Stimulated activated naive CD8-positive, alpha-beta T cell treated with anti-CD3 and anti-CD28 coated beads, Interleukin-15, Interleukin-2, amounts not matched to agents 100 ng/mL and 50 ng/mL, for 24 hours (primary cell): ENCODE measurements at regions not wholly inside any gene's neighbourhood (a gene's known extent, or its start where the extent isn't known, plus 50 kb on each side); places are given as distances from the start of the nearest gene placed in this dataset.

ENCODE experiments used
- H3K27ac Mint-ChIP-seq: one replicate; pipeline ENCODE4 v1.8.0; 2021; ENCODE audit warnings: mild to moderate bottlenecking, mixed read lengths
- H3K27me3 Mint-ChIP-seq: one replicate; pipeline ENCODE4 v1.8.0; 2021; ENCODE audit warnings: mixed read lengths
- H3K36me3 Mint-ChIP-seq: one replicate; pipeline ENCODE4 v1.8.0; 2021; ENCODE audit warnings: low read depth, mixed read lengths
- H3K4me1 Mint-ChIP-seq: one replicate; pipeline ENCODE4 v1.8.0; 2021; ENCODE audit warnings: low read depth, mixed read lengths
- H3K4me3 Mint-ChIP-seq: one replicate; pipeline ENCODE4 v1.8.0; 2021; ENCODE audit warnings: mild to moderate bottlenecking, mixed read lengths
- H3K9me3 Mint-ChIP-seq: one replicate; pipeline ENCODE4 v1.8.0; 2021; ENCODE audit warnings: mixed read lengths

DNA sequence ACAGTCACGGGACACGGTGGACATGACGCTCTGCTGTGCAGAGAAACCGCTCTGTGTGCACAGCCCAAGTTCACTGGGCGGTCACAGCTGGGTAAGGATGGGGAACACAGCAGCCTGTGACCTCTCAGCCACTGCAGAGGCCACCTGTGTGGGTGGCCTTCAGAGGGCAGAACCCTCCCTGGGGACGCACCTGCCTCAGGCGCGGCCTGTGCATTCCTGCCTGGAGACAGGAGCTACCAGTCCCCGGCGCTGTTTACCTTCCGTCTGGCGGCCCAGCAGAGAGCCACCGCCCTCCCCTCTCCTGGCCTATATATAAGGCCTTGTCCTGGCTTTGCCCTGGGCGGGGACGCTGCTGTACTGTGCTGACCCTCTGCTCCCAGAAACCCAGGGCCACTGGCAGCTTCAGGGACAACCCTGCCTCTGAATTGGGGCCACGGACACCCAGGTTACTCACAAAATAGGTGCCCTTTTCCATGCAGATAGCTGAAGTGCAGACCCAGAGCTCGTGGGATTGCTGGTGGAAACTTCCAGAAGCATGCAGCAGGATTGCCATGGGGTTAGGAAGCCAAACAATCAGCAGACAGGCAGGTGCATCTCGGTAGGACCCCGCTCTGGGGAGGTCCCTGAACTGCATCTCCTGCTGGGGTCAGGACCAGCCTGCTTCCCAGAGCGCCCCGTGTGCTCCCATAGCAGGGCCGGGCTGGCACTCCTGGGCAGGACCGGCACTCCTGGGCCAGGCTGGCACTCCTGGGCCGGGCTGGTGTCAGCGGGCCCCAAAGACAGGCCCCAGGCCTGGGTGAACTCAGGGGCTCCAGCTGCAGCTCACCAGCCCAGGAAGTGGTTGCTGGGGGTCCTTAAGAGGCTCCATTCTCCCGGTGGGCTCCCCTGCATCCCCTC is 83.6 kb downstream of the SIK1 start:
- Mint-ChIP-seq H3K27me3 (no peaks in the 10 kb centered on the region), H3K27ac (no peak overlapping the region), H3K4me3 (no peak overlapping the region), H3K9me3 (no peaks in the 10 kb centered on the region), H3K4me1 (peaks cover 8% of the 10 kb centered on the region), H3K36me3 (no peaks in the 10 kb centered on the region)

- H3K36me3 Mint-ChIP-seq = no peaks in the 10 kb centered on the region
- H3K4me3 Mint-ChIP-seq = no peak overlapping the region
- peaks cover 12% of the 10 kb centered on the region for H3K4me1 Mint-ChIP-seq
- H3K27ac Mint-ChIP-seq = no peak overlapping the region
- H3K27me3 Mint-ChIP-seq = no peaks in the 10 kb centered on the region
- no peaks in the 10 kb centered on the region for H3K9me3 Mint-ChIP-seq
Observed at GRCh38 chr21:43342301-43342881, 84.5 kb downstream of the SIK1 start.

GRCh38 chr21:43341378-43342161 is 85.4 kb downstream of the SIK1 start:
- Mint-ChIP-seq H3K27ac (no peak overlapping the region), H3K27me3 (no peaks in the 10 kb centered on the region), H3K9me3 (no peaks in the 10 kb centered on the region), H3K4me1 (peaks cover 15% of the 10 kb centered on the region), H3K36me3 (no peaks in the 10 kb centered on the region), H3K4me3 (no peak overlapping the region)

- no peak overlapping the region for H3K27ac Mint-ChIP-seq
- no peaks in the 10 kb centered on the region for H3K27me3 Mint-ChIP-seq
- H3K4me3 Mint-ChIP-seq = no peak overlapping the region
- peaks cover 9% of the 10 kb centered on the region for H3K4me1 Mint-ChIP-seq
- H3K9me3 Mint-ChIP-seq = no peaks in the 10 kb centered on the region
- H3K36me3 Mint-ChIP-seq = no peaks in the 10 kb centered on the region
Observed at GRCh38 chr21:43340491-43341377, 86.2 kb downstream of the SIK1 start.

- H3K27me3 Mint-ChIP-seq = no peaks in the 10 kb centered on the region
- H3K36me3 Mint-ChIP-seq = no peaks in the 10 kb centered on the region
- H3K4me1 Mint-ChIP-seq = peaks cover 7% of the 10 kb centered on the region
- H3K9me3 Mint-ChIP-seq = no peaks in the 10 kb centered on the region
- no peak overlapping the region for H3K27ac Mint-ChIP-seq
- no peak overlapping the region for H3K4me3 Mint-ChIP-seq
Observed at GRCh38 chr21:43339668-43340067, 87.3 kb downstream of the SIK1 start.

DNA sequence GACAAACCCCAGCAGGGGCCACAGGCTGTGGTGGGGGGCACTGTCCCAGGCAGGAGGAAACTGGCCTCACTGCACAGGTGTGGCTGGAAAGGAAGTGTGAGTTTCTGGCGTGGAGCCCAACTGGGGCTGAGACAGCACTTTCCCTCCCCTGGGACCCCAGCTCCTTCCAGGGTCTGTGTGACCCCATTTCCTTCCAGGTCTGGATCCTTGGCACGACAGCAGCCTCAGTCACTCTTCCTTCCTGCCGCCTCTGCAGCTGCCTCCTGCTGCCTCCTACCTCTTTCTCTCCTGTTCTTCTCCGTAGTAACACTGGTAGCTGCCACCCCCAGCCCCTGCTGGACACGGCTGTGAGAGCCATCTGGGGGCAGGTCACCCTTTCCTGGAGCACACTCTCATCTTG is 88.0 kb downstream of the SIK1 start:
- no peaks in the 10 kb centered on the region for H3K9me3 Mint-ChIP-seq
- H3K27ac Mint-ChIP-seq = no peak overlapping the region
- H3K27me3 Mint-ChIP-seq = no peaks in the 10 kb centered on the region
- no peaks in the 10 kb centered on the region for H3K36me3 Mint-ChIP-seq
- H3K4me1 Mint-ChIP-seq = peaks cover 7% of the 10 kb centered on the region
- H3K4me3 Mint-ChIP-seq = no peak overlapping the region

GRCh38 chr21:43337901-43338655 is 88.9 kb downstream of the SIK1 start:
- Mint-ChIP-seq H3K27me3 (no peaks in the 10 kb centered on the region), H3K9me3 (no peaks in the 10 kb centered on the region), H3K4me1 (peaks cover 7% of the 10 kb centered on the region), H3K27ac (peak overlapping the region; percentile 8), H3K4me3 (no peak overlapping the region), H3K36me3 (no peaks in the 10 kb centered on the region)

- Mint-ChIP-seq H3K36me3 (no peaks in the 10 kb centered on the region), H3K27me3 (peaks cover 2% of the 10 kb centered on the region), H3K4me1 (peaks cover 7% of the 10 kb centered on the region), H3K9me3 (no peaks in the 10 kb centered on the region), H3K4me3 (no peak overlapping the region), H3K27ac (no peak overlapping the region)
Observed at GRCh38 chr21:43335119-43335518, 91.8 kb downstream of the SIK1 start.

DNA sequence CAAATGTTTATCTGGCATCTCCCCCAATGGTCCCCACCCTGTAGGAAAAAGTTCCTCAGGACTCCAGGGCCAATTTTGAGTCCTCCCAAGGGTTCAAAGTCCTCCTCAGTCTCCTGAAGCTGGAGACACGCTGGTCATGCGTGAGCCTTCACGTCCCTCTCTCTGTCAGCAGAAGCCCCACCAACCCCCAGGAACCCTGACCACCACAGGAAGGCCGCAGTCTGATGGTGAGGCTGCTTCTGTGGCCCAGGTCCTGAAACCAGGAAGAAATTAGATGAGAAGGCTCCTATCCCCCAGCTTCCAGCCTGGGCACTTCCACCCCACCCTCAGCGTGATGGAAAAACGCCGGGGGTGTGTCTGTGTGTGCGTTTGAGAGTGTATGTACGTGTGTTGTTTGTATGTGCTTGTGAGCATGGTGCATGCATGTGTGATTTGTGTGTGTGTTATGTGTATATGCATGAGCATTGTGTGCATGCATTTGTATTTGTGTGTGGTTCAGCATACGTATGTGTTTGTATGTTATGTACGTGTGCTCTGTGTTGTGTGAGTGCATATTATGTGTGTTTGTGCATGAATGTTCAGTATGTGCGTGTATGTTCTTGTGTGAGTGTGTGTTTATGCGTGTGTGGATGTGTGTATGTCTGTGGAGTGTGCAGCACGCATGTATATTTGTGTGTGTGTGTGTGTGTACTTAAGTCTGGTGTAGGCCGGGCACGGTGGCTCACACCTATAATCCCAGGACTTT is 92.5 kb downstream of the SIK1 start:
- H3K27me3 Mint-ChIP-seq = peaks cover 2% of the 10 kb centered on the region
- no peaks in the 10 kb centered on the region for H3K36me3 Mint-ChIP-seq
- H3K4me3 Mint-ChIP-seq = no peak overlapping the region
- peaks cover 7% of the 10 kb centered on the region for H3K4me1 Mint-ChIP-seq
- H3K9me3 Mint-ChIP-seq = no peaks in the 10 kb centered on the region
- no peak overlapping the region for H3K27ac Mint-ChIP-seq

DNA sequence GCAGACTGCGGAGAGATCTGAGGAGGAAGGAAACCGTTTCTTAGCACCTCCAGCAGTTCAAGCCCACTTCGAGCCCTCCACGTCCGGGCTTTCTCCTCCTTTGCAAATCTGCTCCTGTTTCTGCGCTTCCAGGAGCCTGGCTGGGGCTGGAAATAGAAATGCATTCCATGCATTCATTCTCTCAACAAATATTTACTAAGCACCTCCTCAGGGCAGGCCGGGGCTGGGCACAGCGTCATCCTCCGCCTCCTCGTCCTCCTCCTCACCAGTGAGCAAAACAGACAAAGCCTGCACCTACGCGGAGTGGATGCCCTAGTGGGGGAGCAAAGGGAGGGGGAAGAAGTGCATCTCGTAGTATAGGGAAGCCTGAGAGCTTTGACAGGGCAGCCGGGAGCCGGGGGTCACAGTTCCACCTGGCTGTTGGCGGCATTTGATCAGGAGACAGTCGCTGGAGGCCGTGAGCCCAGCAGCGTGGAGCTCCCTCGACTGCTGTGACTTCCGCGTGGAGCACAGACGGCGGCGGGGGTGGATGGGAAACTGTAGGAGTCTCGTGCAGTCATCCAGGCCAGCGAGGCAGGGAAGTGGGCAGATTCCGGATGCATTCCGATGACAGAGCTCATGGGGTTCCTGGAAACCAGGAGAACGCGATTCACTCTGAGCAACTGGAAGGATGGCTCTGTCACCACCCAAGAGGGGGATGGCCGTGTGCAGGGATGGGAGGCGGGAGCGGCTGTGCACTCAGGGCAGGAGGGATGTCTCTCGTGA is 93.5 kb downstream of the SIK1 start:
- H3K27ac Mint-ChIP-seq = no peak overlapping the region

DNA sequence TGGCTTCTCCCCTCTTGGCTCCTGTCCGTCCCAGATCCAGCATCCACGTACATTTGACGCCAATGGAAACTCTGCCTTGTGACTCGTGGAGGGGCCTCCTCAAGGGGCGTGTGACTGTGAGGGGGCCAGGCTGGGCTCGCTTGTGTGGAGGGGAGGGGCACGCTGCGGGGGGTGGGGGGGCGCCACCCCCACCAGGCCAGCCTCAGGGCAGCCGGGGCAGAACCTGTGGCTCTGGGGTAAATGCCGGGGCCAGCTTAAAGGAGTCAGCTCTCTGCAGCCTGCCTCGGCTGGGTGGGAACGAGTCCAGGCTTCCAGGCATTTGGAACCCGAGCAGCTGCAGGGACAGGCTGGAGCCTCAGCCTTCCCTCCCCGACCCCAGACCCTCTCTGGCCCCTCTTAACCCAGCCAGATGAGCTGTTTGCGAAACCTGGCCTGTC is 94.1 kb downstream of the SIK1 start:
- Mint-ChIP-seq H3K4me1 (peaks cover 6% of the 10 kb centered on the region), H3K36me3 (no peaks in the 10 kb centered on the region), H3K9me3 (no peaks in the 10 kb centered on the region), H3K27me3 (peaks cover 2% of the 10 kb centered on the region), H3K27ac (no peak overlapping the region), H3K4me3 (no peak overlapping the region)

More for the DNA sequence above, 93.5 kb downstream of the SIK1 start:
- Mint-ChIP-seq H3K9me3 (no peaks in the 10 kb centered on the region), H3K4me1 (peaks cover 7% of the 10 kb centered on the region), H3K4me3 (no peak overlapping the region), H3K27me3 (peaks cover 2% of the 10 kb centered on the region), H3K36me3 (no peaks in the 10 kb centered on the region)

DNA sequence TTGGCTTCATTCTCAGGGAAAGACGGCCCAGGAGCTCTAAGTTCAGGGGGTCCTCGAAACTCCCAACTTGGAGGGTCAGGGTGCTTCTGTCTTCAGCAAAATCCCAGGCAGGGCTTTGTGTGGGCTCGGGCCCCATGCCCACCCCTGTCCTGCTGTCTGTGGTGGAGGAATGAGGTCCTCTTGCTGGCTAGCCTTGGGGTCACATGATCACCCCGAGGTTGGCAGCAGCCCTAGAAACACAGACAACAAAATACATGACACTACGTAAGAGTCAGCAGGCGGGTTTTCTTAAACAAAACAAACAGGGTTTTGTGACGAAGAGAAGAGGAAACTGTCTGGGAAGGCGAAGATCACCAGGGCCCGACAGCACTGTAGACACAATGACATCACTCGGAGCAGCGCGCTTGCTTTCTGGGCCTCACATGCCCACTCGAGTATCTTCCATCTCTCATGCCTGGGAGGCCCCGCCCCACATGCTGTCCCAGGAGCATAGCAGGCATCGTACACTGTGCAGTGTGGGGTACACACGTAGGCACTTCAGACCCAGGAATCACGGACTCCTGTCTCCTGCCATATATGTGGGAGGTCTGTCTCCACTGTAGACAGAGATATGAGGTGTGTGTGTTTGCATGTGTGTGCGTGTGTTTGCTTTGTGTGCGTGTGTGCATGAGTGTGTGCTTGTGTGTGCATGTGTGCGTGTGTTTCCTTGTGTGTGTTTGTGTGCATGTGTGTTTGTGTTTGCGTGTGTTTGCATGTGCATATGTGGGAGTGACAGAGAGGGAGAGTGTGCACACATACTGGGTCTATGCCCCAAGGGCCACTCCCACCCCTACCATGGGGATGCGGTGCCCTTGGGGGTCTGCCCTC is 94.7 kb downstream of the SIK1 start:
- H3K27me3 Mint-ChIP-seq = peaks cover 2% of the 10 kb centered on the region
- H3K27ac Mint-ChIP-seq = no peak overlapping the region
- H3K4me1 Mint-ChIP-seq = peaks cover 3% of the 10 kb centered on the region
- no peaks in the 10 kb centered on the region for H3K9me3 Mint-ChIP-seq
- H3K4me3 Mint-ChIP-seq = no peak overlapping the region
- H3K36me3 Mint-ChIP-seq = no peaks in the 10 kb centered on the region
